ENCODE measurements at regions not wholly inside any gene's neighbourhood (a gene's known extent, or its start where the extent isn't known, plus 50 kb on each side); places are given as distances from the start of the nearest gene placed in this dataset.

DNA sequence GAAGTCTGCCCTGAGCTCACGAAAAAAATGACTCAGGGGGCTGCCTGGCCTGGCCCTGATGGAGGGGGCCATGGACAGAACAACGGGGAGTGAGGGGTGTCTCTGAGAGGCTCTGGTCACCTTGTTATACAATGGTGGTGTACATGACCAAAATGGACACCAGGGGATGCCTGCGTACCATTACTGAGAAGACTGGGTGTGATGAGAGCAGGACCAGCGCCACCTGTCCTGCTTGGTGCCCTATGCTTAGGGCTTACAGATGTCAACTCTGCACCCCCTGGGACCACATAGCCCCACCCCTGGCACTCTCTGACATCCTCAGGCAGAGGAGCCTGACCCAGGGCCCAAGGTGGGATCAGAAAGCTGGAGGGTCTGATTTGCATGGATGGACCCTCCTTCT lies 104.8 kb downstream of the ZNF280B start:
- TF ChIP-seq, protein P1, sequence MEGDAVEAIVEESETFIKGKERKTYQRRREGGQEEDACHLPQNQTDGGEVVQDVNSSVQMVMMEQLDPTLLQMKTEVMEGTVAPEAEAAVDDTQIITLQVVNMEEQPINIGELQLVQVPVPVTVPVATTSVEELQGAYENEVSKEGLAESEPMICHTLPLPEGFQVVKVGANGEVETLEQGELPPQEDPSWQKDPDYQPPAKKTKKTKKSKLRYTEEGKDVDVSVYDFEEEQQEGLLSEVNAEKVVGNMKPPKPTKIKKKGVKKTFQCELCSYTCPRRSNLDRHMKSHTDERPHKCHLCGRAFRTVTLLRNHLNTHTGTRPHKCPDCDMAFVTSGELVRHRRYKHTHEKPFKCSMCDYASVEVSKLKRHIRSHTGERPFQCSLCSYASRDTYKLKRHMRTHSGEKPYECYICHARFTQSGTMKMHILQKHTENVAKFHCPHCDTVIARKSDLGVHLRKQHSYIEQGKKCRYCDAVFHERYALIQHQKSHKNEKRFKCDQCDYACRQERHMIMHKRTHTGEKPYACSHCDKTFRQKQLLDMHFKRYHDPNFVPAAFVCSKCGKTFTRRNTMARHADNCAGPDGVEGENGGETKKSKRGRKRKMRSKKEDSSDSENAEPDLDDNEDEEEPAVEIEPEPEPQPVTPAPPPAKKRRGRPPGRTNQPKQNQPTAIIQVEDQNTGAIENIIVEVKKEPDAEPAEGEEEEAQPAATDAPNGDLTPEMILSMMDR (IDR thresholded peaks at IDR 0.05), result no peak
- TF ChIP-seq POLR2A (IDR thresholded peaks at IDR 0.05) (no peak), POLR2AphosphoS5 (IDR thresholded peaks at IDR 0.05) (no peak)

All from breast epithelium (tissue), 3 donors.